ENCODE measurements at regions not wholly inside any gene's neighbourhood (a gene's known extent, or its start where the extent isn't known, plus 50 kb on each side); places are given as distances from the start of the nearest gene placed in this dataset.

- TF ChIP-seq POLR2A (IDR thresholded peaks at IDR 0.05): no peak
- TF ChIP-seq, protein P1, sequence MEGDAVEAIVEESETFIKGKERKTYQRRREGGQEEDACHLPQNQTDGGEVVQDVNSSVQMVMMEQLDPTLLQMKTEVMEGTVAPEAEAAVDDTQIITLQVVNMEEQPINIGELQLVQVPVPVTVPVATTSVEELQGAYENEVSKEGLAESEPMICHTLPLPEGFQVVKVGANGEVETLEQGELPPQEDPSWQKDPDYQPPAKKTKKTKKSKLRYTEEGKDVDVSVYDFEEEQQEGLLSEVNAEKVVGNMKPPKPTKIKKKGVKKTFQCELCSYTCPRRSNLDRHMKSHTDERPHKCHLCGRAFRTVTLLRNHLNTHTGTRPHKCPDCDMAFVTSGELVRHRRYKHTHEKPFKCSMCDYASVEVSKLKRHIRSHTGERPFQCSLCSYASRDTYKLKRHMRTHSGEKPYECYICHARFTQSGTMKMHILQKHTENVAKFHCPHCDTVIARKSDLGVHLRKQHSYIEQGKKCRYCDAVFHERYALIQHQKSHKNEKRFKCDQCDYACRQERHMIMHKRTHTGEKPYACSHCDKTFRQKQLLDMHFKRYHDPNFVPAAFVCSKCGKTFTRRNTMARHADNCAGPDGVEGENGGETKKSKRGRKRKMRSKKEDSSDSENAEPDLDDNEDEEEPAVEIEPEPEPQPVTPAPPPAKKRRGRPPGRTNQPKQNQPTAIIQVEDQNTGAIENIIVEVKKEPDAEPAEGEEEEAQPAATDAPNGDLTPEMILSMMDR (IDR thresholded peaks at IDR 0.05): no peak
Observed at GRCh38 chr2:160977854-160978253, 182.4 kb upstream of the TANK start.
